ENCODE measurements at regions not wholly inside any gene's neighbourhood (a gene's known extent, or its start where the extent isn't known, plus 50 kb on each side); places are given as distances from the start of the nearest gene placed in this dataset.

DNA sequence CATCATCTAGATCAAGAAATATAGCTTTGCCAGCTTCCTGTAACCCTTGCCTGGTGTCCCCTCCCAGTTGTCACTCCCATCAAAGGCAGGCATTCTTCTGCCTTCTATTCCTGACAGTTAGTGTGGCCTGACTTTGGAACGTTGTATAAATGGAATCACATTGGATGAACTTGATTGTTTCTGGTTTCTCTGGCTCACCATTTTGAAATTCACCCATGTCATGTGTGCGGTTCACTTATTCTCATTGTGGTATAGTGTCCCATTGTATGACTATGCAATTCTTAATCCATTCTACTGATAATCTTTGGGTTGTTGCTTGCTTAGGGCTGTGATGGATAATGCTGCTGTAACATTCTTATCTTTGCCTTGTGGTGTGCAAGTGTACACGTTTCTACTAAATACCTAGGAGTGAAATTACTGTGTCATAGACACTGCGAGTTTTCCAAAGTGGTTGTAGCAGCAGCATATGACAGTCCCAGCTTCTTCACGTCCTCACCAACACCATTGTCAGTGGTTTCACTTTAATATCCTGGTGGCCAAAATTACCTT is 73.2 kb downstream of the VEGFA start (continued):
- TF ChIP-seq C11orf30 (IDR thresholded peaks at IDR 0.05; ENCODE audit: low read depth) (peak; percentile 96), POLR3A (IDR thresholded peaks at IDR 0.05; ENCODE audit: borderline replicate concordance, extremely low read depth, insufficient read depth, insufficient read length) (no peak), ZNF174 (CRISPR knock-in tag; IDR thresholded peaks at IDR 0.05) (no peak), TCF7L2 (IDR thresholded peaks at IDR 0.05; ENCODE audit: low read depth, low read length) (no peak), SIRT6 (IDR thresholded peaks at IDR 0.05; ENCODE audit: low read depth, low read length) (no peak), KAT2B (IDR thresholded peaks at IDR 0.05; ENCODE audit: low read depth, low read length) (no peak), IFI16 (CRISPR knock-in tag; IDR thresholded peaks at IDR 0.05) (no peak), MTF1 (CRISPR knock-in tag; IDR thresholded peaks at IDR 0.05; ENCODE audit: borderline replicate concordance) (no peak), SP1 (CRISPR knock-in tag; IDR thresholded peaks at IDR 0.05) (no peak; the same call in none of the 2 replicates), CEBPB (tag; IDR thresholded peaks at IDR 0.05) (no peak), NRF1 (conservative IDR thresholded peaks at IDR 0.05 in 1 of 2, IDR thresholded peaks at IDR 0.05 in 1 of 2) (peak in 1 of 2 experiments; percentile 42; a peak in 2 of 4 replicates), NR0B1 (IDR thresholded peaks at IDR 0.05; ENCODE audit: partially characterized antibody) (no peak), PHTF2 (CRISPR knock-in tag; IDR thresholded peaks at IDR 0.05) (no peak), KDM4B (IDR thresholded peaks at IDR 0.05; ENCODE audit: borderline replicate concordance in 2 of 2, low read depth in 1 of 2) (no peak), E2F6 (IDR thresholded peaks at IDR 0.05; ENCODE audit: borderline replicate concordance in 1 of 2, extremely low read depth in 1 of 2, insufficient read depth in 1 of 2, insufficient read length in 1 of 2, low read depth in 1 of 2, low read length in 1 of 2, poor library complexity in 1 of 2, severe bottlenecking in 1 of 2) (no peak), HNRNPLL (IDR thresholded peaks at IDR 0.05; ENCODE audit: low read depth, low read length, poor library complexity, severe bottlenecking) (no peak), SMARCA4 (IDR thresholded peaks at IDR 0.05) (peak; percentile 95), STAT5B (CRISPR knock-in tag; IDR thresholded peaks at IDR 0.05) (no peak), ZNF3 (CRISPR knock-in tag; IDR thresholded peaks at IDR 0.05) (no peak), RNF2 (IDR thresholded peaks at IDR 0.05) (peak; percentile 46; the same call in 1 of the 2 replicates), CREBBP (IDR thresholded peaks at IDR 0.05; ENCODE audit: low read depth, low read length) (no peak), ZNF24 (IDR thresholded peaks at IDR 0.05) (peak; percentile 56; the same call in 1 of the 2 replicates), RAD51 (IDR thresholded peaks at IDR 0.05; ENCODE audit: borderline replicate concordance, low read depth) (peak; percentile 50; the same call in 1 of the 2 replicates)

All from K562 (cell line).